Superior temporal gyrus (tissue), 1 donor: ENCODE measurements at regions not wholly inside any gene's neighbourhood (a gene's known extent, or its start where the extent isn't known, plus 50 kb on each side); places are given as distances from the start of the nearest gene placed in this dataset.

Experiments used
- DNase-seq: peaks from one replicate; pipeline ENCODE4 v3.0.0-alpha.2; 2016; ENCODE audit errors: extremely low spot score

- DNase-seq, result no peak
These were observed 89.6 kb downstream of the RBFOX3 start for GRCh38 chr17:79521225-79521624.

- no peak for DNase-seq
These were observed 90.4 kb downstream of the RBFOX3 start for GRCh38 chr17:79520167-79521165.

- DNase-seq, result no peak
These were observed 91.2 kb downstream of the RBFOX3 start for GRCh38 chr17:79519601-79520000.

- DNase-seq, result no peak
These were observed 92.0 kb downstream of the RBFOX3 start for GRCh38 chr17:79518585-79519523.

- no peak for DNase-seq
These were observed 92.8 kb downstream of the RBFOX3 start for GRCh38 chr17:79517827-79518584.

- no peak for DNase-seq
These were observed 94.9 kb downstream of the RBFOX3 start for GRCh38 chr17:79515646-79516571.

- no peak for DNase-seq
These were observed 95.7 kb downstream of the RBFOX3 start for GRCh38 chr17:79515110-79515509.

- DNase-seq, result no peak
These were observed 96.9 kb downstream of the RBFOX3 start for GRCh38 chr17:79513820-79514535.

- no peak for DNase-seq
These were observed 97.6 kb downstream of the RBFOX3 start for GRCh38 chr17:79513206-79513605.

GRCh38 chr17:79511471-79511870 lies 99.4 kb downstream of the RBFOX3 start:
- no peak for DNase-seq

GRCh38 chr17:79510071-79510470 lies 100.8 kb downstream of the RBFOX3 start:
- no peak for DNase-seq

- no peak for DNase-seq
These were observed 101.4 kb downstream of the RBFOX3 start for GRCh38 chr17:79509490-79509889.

GRCh38 chr17:79509008-79509407 lies 101.8 kb downstream of the RBFOX3 start:
- DNase-seq, result no peak

GRCh38 chr17:79508291-79508716 lies 102.5 kb downstream of the RBFOX3 start:
- no peak for DNase-seq

GRCh38 chr17:79506955-79507354 lies 103.9 kb downstream of the RBFOX3 start:
- DNase-seq, result no peak

- no peak for DNase-seq
These were observed 104.5 kb downstream of the RBFOX3 start for GRCh38 chr17:79506150-79506870.

GRCh38 chr17:79505199-79505598 lies 105.7 kb downstream of the RBFOX3 start:
- no peak for DNase-seq

GRCh38 chr17:79504181-79504605 lies 106.7 kb downstream of the RBFOX3 start:
- DNase-seq, result peak; percentile 55
